MM.1S (cell line): ENCODE measurements at regions not wholly inside any gene's neighbourhood (a gene's known extent, or its start where the extent isn't known, plus 50 kb on each side); places are given as distances from the start of the nearest gene placed in this dataset.

ENCODE experiments used
- DNase-seq: peaks from one replicate; pipeline ENCODE4 v3.0.0-alpha.2; 2015
- H2AFZ ChIP-seq: fragments of 300-600 bp; sonication (generic); 2 replicates; pipeline ENCODE4 v1.6.0; 2016; ENCODE audit warnings: antibody characterized with exemption, low read length
- H3F3A ChIP-seq: fragments of 300-600 bp; sonication (generic); 2 replicates; pipeline ENCODE4 v1.6.1; 2016; ENCODE audit warnings: mild to moderate bottlenecking, antibody characterized with exemption, low read length, moderate library complexity, mixed read lengths; ENCODE audit not compliant: insufficient read depth
- H3K27ac ChIP-seq: fragments of 300-600 bp; sonication (generic); 2 replicates; pipeline ENCODE4 v1.5.1; 2016; ENCODE audit warnings: mild to moderate bottlenecking, low read length
- H3K27me3 ChIP-seq: fragments of 300-600 bp; sonication (generic); replicated peaks from 2 replicates; pipeline ENCODE4 v1.6.0; 2016; ENCODE audit warnings: low read length; ENCODE audit not compliant: insufficient read depth
- H3K36me3 ChIP-seq: fragments of 300-600 bp; sonication (generic); replicated peaks from 2 replicates; pipeline ENCODE4 v1.6.1; 2016; ENCODE audit warnings: mild to moderate bottlenecking, low read length, mixed read lengths; ENCODE audit not compliant: insufficient read depth
- H3K4me1 ChIP-seq: fragments of 300-600 bp; sonication (generic); 2 replicates; pipeline ENCODE4 v1.6.1; 2016; ENCODE audit warnings: low read length, mixed read lengths
- H3K4me2 ChIP-seq: fragments of 300-600 bp; sonication (generic); 2 replicates; pipeline ENCODE4 v1.6.0; 2016; ENCODE audit warnings: low read depth, low read length
- H3K4me3 ChIP-seq: fragments of 300-600 bp; sonication (generic); 2 replicates; pipeline ENCODE4 v1.5.1; 2016; ENCODE audit warnings: low read length, mixed read lengths
- H3K79me2 ChIP-seq: fragments of 300-600 bp; sonication (generic); 2 replicates; pipeline ENCODE4 v1.6.1; 2016; ENCODE audit warnings: mixed run types, low read length, mixed read lengths
- H3K9ac ChIP-seq: fragments of 300-600 bp; sonication (generic); 2 replicates; pipeline ENCODE4 v1.6.1; 2016; ENCODE audit warnings: low read length, mixed read lengths
- H3K9me2 ChIP-seq: fragments of 300-600 bp; sonication (generic); replicated peaks from 2 replicates; pipeline ENCODE4 v1.6.1; 2016; ENCODE audit warnings: mild to moderate bottlenecking, low read length, mixed read lengths; ENCODE audit not compliant: insufficient read depth
- H3K9me3 ChIP-seq: fragments of 300-600 bp; sonication (generic); replicated peaks from 2 replicates; pipeline ENCODE4 v1.6.1; 2016; ENCODE audit warnings: mild to moderate bottlenecking, low read length, mixed read lengths; ENCODE audit not compliant: insufficient read depth
- H4K20me1 ChIP-seq: fragments of 300-600 bp; sonication (generic); 2 replicates; pipeline ENCODE4 v1.6.1; 2016; ENCODE audit warnings: mild to moderate bottlenecking, low read length, moderate library complexity, mixed read lengths; ENCODE audit not compliant: insufficient read depth
- EZH2 ChIP-seq: fragments of 300-600 bp; sonication (generic); optimal IDR thresholded peaks from 2 replicates; pipeline ENCODE3; 2017; ENCODE audit warnings: low read depth, mild to moderate bottlenecking, antibody characterized with exemption, low read length, mixed read lengths
- EZH2phosphoT487 ChIP-seq: fragments of 300-600 bp; sonication (generic); IDR thresholded peaks from 2 replicates; pipeline ENCODE4 v1.6.1; 2018; ENCODE audit warnings: antibody characterized with exemption, low read length
- TF ChIP-seq, protein P1 (sequence below): fragments of 300-600 bp; sonication (generic); IDR thresholded peaks from 2 replicates; pipeline ENCODE4 v1.5.1; 2016; ENCODE audit warnings: antibody characterized with exemption, low read length, mixed read lengths

DNA sequence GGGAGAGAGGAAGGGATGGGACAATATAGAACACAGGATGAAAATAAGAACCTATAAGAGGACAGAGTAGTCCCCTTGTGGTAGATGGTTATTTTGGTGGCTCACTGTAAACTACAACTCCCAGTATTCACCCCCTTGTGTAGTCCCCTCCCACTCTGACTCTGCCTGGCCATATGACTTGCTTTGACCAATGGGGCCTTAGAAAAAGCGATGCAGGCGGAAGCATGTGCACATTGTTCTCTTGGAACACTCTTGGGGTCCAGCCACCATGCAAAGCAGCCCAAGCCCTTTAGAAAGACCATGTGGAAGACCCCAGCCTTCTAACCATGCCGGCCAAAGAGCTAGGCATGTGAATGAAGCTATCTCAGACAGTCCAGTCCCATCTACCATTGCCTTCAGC, 415.0 kb downstream of the BCOR start:
- Histone ChIP-seq H2AFZ (no peak overlapping the region), H4K20me1 (no peaks in the 10 kb centered on the region), H3K9ac (no peak overlapping the region), H3K4me2 (no peak overlapping the region), H3K79me2 (no peaks in the 10 kb centered on the region), H3K9me2 (no peaks in the 10 kb centered on the region), H3K9me3 (no peaks in the 10 kb centered on the region), H3K36me3 (no peaks in the 10 kb centered on the region), H3K27me3 (no peaks in the 10 kb centered on the region), H3K27ac (no peak overlapping the region), H3F3A (no peaks in the 10 kb centered on the region), H3K4me3 (no peak overlapping the region), H3K4me1 (no peaks in the 10 kb centered on the region)
- no peak for TF ChIP-seq EZH2
- TF ChIP-seq, protein P1, sequence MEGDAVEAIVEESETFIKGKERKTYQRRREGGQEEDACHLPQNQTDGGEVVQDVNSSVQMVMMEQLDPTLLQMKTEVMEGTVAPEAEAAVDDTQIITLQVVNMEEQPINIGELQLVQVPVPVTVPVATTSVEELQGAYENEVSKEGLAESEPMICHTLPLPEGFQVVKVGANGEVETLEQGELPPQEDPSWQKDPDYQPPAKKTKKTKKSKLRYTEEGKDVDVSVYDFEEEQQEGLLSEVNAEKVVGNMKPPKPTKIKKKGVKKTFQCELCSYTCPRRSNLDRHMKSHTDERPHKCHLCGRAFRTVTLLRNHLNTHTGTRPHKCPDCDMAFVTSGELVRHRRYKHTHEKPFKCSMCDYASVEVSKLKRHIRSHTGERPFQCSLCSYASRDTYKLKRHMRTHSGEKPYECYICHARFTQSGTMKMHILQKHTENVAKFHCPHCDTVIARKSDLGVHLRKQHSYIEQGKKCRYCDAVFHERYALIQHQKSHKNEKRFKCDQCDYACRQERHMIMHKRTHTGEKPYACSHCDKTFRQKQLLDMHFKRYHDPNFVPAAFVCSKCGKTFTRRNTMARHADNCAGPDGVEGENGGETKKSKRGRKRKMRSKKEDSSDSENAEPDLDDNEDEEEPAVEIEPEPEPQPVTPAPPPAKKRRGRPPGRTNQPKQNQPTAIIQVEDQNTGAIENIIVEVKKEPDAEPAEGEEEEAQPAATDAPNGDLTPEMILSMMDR: no peak
- TF ChIP-seq EZH2phosphoT487: no peak
- DNase-seq: no peak

DNA sequence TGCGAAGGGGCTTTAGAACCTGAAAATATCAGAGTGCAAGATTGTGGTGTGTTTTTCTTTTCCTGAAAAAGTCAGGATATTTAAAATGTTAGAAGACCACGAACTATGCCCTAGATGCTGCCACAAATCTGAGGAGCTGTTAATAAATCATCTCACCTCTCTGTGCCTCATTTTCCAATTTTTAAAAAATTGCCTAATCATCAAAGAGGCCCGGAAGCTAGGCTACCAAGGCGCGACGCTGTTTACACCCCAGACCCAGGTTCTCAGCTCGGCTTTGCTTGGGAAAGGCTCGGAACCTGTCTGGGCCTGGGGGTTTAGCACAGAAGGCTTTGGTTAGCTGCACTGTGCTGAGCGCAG, 409.6 kb downstream of the BCOR start:
- DNase-seq: no peak
- no peaks in the 10 kb centered on the region for H3K36me3 ChIP-seq
- H2AFZ ChIP-seq: peak overlapping the region; percentile 65; the same call in 1 of the 2 replicates
- H3K27ac ChIP-seq: no peak overlapping the region
- peak overlapping the region; percentile 35; the same call in 1 of the 2 replicates for H3K9ac ChIP-seq
- H4K20me1 ChIP-seq: no peaks in the 10 kb centered on the region
- peak overlapping the region; percentile 52 for H3K4me2 ChIP-seq
- peak overlapping the region; percentile 48 for H3K4me3 ChIP-seq
- no peaks in the 10 kb centered on the region for H3K4me1 ChIP-seq
- no peaks in the 10 kb centered on the region for H3K9me3 ChIP-seq
- TF ChIP-seq EZH2 (no peak), EZH2phosphoT487 (no peak)
- TF ChIP-seq, protein P1: no peak
- no peaks in the 10 kb centered on the region for H3K79me2 ChIP-seq
- H3K9me2 ChIP-seq: no peaks in the 10 kb centered on the region
- H3F3A ChIP-seq: no peaks in the 10 kb centered on the region
- no peaks in the 10 kb centered on the region for H3K27me3 ChIP-seq

GRCh38 chrX:39688576-39689375, 409.0 kb downstream of the BCOR start:
- TF ChIP-seq, protein P1: no peak
- TF ChIP-seq EZH2 (no peak), EZH2phosphoT487 (no peak)
- no peaks in the 10 kb centered on the region for H3K9me2 ChIP-seq
- peak overlapping the region; percentile 65; the same call in 1 of the 2 replicates for H2AFZ ChIP-seq
- H3K27ac ChIP-seq: no peak overlapping the region
- H3K4me3 ChIP-seq: peak overlapping the region; percentile 50
- no peaks in the 10 kb centered on the region for H3F3A ChIP-seq
- no peaks in the 10 kb centered on the region for H4K20me1 ChIP-seq
- no peaks in the 10 kb centered on the region for H3K27me3 ChIP-seq
- peak overlapping the region; percentile 35; the same call in 1 of the 2 replicates for H3K9ac ChIP-seq
- H3K4me1 ChIP-seq: no peaks in the 10 kb centered on the region
- H3K79me2 ChIP-seq: no peaks in the 10 kb centered on the region
- peak; percentile 52 for DNase-seq
- H3K4me2 ChIP-seq: peak overlapping the region; percentile 52
- no peaks in the 10 kb centered on the region for H3K9me3 ChIP-seq
- H3K36me3 ChIP-seq: no peaks in the 10 kb centered on the region
